ENCODE measurements at regions not wholly inside any gene's neighbourhood (a gene's known extent, or its start where the extent isn't known, plus 50 kb on each side); places are given as distances from the start of the nearest gene placed in this dataset.

DNA sequence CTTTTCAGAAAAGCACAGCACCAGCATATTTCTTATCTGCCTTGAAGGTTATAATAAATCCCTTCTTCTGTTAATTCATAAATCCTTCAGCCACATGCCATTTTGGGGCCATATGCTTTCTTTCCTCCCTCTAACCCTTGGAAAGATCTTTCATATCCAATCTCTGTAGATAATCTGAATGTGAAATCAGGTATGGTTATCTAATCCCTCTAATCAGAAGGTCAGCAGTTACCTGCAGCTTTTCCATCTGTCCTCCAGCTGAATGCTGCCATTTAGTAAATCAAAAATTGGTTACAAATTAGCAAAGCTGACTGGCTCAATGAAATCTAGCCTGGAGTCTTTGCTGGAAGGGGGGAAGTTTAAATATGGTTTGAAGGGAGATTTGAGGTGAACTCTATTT is 230.5 kb downstream of the PIK3C3 start:
- DNase-seq (ENCODE audit: low read depth) = no peak

DNA sequence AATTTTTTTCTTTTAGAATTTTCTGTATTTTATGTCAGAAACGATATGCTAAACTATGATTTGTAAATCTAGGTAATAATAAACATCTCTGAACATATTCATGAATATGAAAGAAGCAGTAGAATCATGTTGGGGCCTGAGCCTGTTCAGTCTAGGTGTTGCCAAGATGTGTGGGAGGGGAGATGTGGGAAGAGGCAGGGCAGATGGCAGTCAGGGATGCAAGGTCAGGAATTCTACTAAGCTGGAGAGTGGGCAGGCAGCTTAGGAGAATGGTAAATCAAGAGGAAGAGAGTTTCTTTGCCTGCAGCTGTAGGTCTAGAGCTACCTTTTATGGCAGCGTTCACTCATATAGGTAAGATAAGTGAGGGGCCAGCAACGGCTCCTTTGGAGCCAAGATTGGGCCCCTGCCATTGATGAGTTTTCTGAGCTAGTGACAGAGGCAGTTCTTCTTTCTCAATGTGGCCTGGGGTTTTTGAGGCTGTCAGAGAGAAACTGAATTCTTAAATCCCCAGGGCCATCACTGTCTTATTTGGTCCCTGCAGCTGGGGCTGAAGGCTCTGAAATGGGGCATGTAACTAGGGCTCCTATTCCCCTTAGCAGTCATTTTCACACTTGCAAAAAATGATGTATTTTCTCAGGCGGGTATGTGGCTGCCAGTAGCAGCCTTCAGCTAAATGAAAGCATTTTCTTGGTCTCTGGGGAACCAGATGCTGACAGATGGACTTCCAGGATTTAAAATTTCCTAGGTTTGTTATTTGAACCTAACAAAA is 232.8 kb downstream of the PIK3C3 start:
- DNase-seq (ENCODE audit: low read depth) = no peak

DNA sequence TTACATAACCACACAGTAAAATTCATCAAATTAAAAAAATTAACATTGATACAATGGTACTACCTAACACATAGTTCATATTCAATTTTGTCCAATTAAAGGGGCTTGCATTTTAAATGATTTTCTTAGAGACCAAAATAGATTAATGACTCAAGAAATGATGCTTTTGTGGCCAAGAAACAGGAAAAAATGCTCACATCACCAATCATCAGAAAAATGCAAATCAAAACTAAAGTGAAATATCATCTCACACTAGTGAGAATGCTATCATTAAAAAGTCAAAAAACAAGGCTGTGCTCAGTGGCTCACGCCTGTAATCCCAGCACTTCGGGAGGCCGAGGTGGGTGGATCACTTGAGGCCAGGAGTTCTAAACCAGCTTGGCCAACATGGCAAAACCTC is 235.6 kb downstream of the PIK3C3 start:
- no peak for DNase-seq (ENCODE audit: low read depth)

DNA sequence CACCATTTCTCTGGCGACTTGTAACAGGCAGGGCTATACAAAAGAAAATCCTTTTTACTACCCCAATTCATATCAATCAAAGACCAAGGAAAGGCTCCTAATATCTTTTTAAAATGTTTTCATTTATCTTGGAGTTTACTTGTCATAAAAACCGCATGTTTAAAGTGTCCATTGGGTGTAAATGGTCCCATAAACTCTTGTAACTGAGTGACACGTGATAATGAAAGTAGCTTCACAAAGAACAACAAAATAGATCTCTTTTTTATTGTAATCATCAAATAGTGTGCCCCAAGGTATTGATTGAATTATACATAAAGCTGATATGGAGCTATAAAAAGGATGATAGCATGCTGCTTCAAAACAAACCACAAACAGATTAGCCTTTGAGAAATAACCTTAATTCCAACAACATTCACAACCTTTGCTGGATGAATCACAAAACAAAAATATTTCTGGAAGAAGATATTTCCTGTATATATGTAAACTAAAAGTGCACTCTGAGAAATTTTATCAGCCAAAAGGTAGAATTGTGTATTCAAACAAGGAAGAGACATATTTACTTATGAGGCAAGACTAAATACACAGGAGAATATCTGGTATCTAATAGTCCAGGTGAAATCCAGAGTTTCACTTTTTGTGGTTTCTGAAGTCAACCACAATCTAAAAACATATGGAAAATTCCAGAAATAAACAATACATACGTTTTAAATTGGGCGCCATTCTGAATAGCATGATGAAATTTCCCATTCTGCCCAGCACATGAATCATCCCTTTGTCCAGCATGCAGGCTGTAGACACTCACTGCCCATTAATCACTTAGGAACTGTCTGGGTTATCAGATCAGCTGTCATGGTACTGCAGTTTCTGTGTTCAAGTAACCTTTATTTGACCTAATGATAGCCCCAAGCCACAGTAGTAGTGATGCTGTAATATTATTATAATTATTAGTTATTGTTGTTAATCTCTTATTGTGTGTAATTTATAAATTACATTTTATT is 237.5 kb downstream of the PIK3C3 start:
- DNase-seq (ENCODE audit: low read depth) = no peak

DNA sequence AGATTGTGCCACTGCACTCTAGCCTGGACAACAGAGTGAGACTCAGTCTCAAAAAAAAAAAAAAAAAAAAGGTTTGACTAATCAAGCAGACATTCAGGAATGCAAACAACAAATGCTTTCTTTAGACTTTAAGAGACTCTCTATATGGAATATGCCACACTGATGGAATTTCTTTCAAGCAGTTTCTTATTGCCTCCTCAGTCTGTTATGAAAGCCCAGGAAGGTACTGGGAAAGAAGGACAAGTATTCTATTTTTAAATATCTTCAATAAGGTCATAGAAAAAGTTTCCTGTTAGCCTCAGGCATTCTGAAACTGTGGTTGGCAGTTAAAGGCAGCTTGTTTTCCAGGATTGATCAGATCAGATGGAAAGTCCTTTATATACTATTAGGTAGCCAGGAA is 241.6 kb downstream of the PIK3C3 start:
- no peak for DNase-seq (ENCODE audit: low read depth)

DNA sequence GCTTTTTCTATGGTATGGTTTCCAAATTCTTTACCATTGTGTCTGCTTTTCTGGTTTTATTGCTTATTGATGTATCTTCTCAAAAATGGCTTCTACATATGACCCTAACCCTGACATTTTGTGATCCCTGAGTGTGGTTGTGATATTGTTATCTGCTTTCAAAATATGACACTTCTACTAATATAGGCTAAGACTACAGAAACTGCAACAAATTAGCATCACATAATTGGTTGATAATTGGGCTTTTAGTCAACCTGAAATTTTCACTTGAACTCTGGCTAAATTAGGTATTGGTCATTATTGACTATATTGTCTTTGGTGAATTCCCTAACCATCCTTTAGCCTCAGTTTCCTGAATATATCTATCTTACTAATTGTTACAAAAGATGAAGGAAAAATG is 246.1 kb downstream of the PIK3C3 start:
- no peak for DNase-seq (ENCODE audit: low read depth)

DNA sequence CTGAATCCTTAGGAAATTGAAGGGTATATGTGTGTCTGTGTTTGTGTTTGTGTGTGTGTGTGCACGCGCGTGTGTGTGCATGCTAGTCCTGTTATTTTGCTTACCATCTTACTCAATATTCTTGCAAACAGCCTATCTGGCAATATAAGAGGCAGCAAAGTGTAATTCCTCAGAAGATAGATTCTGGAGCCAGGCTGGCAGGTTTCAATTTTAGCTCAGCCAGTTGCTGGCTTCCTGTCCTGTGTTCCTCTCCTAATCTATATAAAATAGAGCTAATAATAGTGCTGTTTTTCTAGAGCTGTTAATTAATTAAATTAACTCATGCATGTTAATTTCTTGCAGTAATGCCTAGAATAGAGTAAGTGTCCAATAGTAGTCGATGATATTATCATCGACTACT is 256.2 kb downstream of the PIK3C3 start:
- DNase-seq (ENCODE audit: low read depth) = no peak

DNA sequence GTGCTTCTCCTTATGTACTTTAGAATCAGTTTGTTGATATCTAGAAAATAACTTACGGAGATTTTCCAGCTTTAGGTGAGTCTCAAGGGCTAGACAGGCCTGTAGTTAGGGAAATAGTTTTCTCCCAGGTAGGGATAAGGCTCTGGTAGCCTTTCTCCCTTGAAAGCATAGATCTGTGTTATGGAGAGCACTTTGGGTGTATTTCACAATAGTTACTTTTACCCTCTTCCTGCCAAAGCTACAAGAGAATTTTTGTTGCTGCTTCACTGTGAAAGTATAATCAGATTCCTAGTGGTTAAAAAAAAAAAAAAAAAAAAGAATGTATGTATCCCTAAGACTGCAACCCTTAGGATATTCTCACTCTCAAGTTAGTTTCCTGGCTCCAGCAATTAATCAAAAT is 267.5 kb downstream of the PIK3C3 start:
- no peak for DNase-seq (ENCODE audit: low read depth)

DNA sequence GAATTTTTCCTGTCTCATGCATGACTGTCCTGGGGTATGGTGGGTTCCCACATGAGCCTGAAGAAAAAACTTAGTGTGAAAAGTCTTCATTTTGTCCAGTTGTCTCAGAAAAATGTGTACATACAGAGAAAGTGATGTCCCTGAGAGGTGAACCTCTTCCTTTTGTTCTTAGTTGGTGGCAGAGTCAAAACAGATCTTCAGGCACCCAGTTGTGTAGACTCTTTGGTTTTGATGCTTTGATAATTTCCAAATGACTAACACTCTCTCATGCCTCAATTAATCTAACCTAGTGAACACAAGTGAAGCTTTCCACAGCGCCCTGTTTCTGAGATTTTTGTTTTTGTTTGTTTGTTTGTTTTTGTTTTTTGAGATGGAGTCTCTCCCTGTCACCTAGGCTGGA is 273.5 kb downstream of the PIK3C3 start:
- no peak for DNase-seq (ENCODE audit: low read depth)

DNA sequence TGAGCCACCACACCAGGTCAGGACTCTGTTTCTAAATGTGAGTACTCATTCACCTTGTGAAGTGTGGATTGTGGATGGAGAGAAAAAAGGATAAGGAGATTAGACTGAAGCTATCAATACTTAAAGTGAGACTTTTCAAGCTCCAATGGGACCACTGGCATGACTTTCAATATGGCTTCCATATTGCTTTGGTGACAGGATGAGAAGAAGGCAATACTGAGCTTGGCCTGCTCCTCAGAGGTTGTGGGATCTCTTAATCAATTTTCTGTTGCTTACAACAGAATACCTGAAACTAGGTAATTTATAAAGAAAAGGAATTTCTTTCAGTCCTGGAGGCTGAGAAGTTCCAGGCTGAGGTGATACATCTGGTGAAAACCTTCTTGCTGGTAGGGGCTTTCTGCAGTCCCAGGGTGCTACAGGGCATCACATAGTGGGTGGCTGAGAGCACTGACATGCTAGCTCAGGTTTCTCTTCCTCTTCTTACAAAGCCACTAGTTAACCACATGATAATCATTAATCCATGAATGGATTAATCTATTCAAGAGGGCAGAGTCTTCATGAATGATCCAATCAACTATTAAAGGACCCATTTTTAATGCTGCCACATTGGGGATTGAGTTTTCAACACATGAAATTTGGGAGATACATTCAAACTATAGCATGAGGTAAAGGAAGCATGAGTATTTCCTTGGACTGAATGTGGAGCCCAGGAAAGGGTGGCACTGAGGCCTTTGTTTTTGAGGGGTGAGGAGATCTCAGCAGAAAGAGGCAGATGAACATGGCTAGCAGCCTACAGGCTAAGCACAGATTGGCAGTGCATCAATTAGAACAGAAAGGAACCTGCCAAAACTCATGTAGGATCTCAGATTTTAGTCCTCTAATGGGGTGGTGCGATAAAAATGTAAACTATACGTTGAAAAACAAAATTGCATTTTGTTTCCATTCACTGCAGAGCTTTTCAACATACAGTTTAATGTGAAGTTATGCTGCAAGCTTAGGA is 274.5 kb downstream of the PIK3C3 start:
- no peak for DNase-seq (ENCODE audit: low read depth)

DNA sequence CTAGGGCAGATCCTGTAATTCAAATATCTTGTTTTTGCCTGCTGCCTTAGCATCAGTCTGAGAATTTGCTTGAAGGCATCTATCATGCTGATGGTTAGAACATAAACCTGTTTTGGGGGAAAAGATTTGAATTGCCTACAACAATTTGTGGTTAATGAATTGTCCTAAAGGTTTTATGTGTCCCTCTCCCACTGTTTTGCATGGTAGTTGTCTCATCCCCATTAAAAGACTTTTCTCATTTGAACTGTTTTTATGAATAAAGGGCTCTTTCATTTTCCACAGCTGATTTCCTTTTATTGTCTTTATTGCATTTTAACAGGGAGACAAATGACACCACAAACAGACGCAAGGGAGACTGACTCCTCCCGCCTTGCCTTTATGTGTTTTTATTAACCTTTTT is 275.6 kb downstream of the PIK3C3 start:
- no peak for DNase-seq (ENCODE audit: low read depth)

DNA sequence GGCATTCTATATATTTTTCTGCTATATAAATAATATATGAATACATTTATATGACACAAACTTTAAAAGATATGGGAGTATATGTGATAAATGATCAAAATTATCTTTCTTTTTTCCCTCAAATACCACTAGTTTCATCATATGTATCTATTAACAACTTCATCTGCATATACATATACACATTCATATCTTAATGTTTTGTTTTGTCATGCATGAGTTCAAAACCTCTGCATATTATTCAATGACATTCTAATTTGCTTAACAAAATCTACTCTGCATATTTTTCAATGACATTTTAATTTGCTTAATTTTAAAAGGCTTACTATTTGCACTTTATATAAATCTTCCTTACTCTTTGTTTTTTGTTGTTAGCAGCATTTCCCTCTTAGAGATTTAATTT is 276.2 kb downstream of the PIK3C3 start:
- DNase-seq (ENCODE audit: low read depth) = no peak

DNA sequence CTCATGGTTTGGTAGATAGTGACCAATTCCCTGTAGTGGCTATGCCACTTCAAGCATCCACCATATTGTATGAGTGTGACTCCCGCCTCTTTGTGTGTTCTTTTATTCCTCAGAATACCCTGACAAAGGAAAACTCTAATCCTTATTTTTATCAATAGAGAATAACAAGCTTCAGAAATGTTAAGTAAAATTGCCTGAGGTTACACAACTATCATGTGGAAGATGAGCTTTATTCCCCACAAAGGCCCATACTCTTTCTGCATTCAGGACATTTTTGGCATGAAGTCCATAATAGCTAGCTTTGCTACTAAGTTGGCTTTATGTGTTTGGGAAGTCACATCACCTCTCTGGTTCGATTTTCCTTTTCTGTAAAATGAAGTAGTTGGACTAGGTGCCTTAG is 276.8 kb downstream of the PIK3C3 start:
- no peak for DNase-seq (ENCODE audit: low read depth)

DNA sequence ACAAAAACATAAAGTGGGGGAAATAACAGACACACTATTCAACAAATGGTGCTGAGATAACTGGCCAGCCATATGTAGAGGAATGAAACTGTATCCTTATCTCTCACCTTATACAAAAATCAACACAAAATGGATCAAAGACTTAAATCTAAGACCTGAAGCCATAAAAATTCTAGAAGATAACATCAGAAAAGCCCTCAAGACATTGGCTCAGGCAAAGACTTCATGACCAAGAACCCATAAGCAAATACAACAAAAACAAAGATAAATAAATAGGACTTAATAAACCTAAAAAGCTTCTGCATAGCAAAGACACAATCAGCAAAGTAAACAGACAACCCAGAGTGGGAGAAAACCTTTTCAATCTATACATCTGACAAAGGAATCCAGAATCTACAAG is 278.9 kb downstream of the PIK3C3 start:
- DNase-seq (ENCODE audit: low read depth) = no peak

DNA sequence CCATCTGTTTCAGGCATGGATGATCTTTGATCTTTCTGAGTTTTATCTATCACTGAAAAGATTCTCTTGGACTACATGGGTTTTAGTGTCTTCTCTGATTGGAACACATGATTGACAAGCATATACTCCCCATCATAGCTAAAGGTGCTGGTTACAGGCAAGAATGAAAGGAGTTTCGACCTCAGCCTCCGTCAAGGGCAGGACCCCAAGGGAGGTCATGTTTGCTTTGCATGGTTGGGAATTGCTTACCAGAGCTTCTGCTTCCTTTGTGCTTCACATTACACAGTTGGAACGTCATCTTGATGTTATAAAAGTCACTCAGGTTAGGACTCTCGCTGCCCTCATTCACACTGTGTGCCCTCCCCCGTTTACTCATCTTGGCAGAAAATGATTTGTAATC is 287.7 kb downstream of the PIK3C3 start:
- DNase-seq (ENCODE audit: low read depth) = no peak

DNA sequence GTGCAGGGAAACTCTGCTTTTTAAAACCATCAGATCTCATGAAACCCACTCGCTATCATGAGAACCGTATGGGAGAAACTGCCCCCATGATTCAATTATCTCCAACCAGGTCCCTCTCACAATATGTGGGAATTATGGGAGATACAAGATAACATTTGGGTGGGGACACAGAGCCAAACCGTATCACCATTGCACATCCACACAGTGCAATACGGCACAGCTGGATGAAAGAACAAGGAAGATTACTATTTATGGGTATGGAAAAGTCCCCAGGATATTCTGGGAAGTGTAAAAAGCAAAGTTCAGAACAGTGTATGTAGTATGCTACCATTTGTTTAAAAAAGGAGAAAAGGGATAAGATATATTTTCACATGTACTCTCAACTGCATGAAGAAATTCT is 290.1 kb downstream of the PIK3C3 start:
- DNase-seq (ENCODE audit: low read depth) = no peak

DNA sequence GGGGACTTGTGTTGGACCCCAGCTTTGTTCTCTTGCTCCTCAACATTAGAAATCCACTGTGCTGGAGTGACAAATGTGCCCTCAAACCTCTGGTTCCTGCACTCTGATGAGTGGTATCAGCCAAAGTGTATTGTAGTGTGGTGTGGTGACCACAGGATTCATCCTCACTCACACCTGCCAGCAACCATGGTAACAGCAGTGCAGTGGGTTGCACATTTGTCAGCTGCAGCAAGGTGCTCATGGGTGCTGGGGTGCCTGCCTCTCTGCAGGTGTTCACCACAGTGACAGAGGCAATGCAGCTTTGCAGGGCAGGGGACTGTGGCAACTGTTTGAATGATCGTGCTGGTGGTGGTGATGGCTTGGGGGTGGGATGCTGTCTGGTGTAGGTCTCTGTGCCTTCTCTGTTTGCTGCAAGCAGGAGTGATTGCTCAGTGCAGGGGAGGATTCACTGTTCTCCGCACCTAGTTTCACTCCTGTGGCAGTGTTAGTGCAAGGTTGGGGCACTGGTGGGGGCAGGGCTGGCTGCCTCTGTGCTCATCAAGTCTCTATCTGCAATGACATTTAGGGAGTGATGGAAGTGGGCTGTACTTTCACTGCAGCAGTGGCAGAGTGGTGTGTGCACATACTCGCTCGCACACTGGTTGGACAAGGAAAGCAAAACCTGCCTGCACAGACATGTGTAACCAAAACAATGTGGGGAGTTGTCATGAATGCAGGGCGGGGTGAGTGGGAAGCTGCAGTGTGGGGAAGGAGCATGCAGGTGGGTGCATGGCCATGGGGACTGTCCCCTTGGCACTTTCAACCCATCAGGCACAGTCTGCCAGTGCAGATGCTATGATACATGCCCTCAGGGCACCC is 301.1 kb downstream of the PIK3C3 start:
- DNase-seq (ENCODE audit: low read depth) = no peak

DNA sequence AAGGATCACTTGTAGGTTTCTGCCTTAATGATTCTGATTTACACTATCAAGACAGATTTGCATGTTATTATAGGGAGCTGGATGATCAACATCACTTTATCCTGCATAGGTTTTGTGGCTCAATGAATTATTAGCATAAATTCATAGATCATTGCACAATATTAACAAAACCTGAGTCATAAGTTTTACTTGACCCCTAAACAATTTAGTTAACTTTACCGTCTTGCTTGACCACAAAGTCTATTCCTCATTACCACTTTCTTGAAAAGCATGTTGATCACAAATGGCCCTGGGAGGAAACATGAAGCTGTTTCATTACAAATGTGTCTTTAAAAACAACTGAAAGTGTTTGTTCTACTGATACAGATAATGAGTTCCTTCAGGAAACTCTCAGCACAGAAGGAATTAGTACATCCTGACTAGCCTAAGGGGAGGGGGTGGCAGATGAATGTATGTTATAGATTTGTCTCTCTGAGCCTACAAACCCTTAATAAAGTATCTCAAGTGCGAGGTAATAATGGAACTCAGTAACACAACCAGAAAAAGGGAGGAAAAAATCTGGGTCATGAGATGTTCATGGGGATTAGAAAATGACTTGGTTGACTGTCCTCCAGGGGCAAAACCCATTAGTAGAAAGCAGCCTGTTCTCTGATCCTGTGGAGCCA is 303.4 kb downstream of the PIK3C3 start:
- DNase-seq (ENCODE audit: low read depth) = no peak

DNA sequence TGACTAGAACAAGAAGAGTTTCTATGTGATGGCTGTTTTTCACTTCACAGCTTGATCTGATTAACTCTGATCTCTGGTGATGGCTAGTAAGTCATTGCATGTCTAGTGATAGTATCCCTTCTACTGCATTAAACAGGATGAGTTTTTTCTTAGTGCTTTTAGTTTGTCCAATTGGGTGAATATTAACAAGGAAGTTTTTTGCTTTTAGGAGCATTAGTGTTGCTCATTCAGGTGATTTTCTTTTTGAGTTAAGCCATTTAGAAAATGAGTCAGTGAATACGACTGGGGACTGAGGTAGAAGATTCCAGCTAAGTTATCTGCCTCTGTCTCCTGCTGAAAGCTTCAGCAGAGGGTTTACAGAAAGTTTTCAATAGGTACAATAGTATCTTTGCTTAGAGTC is 306.7 kb downstream of the PIK3C3 start:
- DNase-seq (ENCODE audit: low read depth) = no peak

DNA sequence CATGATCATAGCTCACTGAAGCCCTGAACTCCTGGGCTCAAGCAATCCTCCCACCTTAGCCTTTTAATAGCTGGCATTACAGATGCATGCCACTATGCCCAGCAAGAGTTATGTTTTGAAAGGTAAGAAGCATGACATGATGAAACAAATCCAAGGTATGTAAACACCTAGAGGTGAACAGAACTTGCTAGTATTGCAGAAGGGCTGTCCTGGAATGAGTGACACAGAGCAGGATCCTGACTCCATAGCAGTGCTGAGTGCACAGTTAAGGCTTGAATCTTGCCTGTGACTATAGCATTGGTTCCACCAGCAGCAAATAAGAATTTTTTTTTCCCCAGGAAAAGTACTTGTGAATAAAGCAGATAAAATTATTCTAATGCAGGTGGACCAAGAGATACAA is 309.5 kb downstream of the PIK3C3 start:
- no peak for DNase-seq (ENCODE audit: low read depth)

Data from activated T-cell treated with anti-CD3 and anti-CD28 coated beads for 48 hours (primary cell).